BJ (cell line): ENCODE measurements at regions not wholly inside any gene's neighbourhood (a gene's known extent, or its start where the extent isn't known, plus 50 kb on each side); places are given as distances from the start of the nearest gene placed in this dataset.
"Not testable (repeated sequence)": the region's sequence is repeated elsewhere in the genome, so short reads cannot be mapped to it uniquely, and the experiment has no call there.

Experiments used
- CTCF ChIA-PET: fragments of 350-600 bp; formaldehyde crosslinking; extraction: SDS; loops from one replicate; lab custom pipeline; 2021; ENCODE audit warnings: antibody characterized with exemption, inconsistent platforms; lab: Yijun Ruan, JAX
- POLR2A ChIA-PET: fragments of 300-600 bp; sonication (Branson Sonifier 250); formaldehyde crosslinking; extraction: SDS; loops from one replicate; lab custom pipeline; 2021; ENCODE audit warnings: antibody characterized with exemption; lab: Charles Lee
- DNase-seq: peaks from one replicate; pipeline ENCODE4 v3.0.0-alpha.2; 2011; ENCODE audit warnings: low read depth
- H3K27me3 ChIP-seq: 2 replicates; pipeline ENCODE4 v1.6.0; 2011; ENCODE audit warnings: low read length; ENCODE audit not compliant: control insufficient read depth, insufficient read depth
- H3K36me3 ChIP-seq: 2 replicates; pipeline ENCODE4 v1.5.1; 2011; ENCODE audit warnings: low read length; ENCODE audit not compliant: control insufficient read depth, insufficient read depth
- H3K4me3 ChIP-seq: 2 replicates; pipeline ENCODE4 v1.5.1; 2011; ENCODE audit warnings: low read depth, mild to moderate bottlenecking, control low read depth, low read length
- TF ChIP-seq, protein P1 (sequence below): IDR thresholded peaks from 2 replicates; pipeline ENCODE4 v1.5.1; 2011; ENCODE audit warnings: low read depth, mild to moderate bottlenecking, control low read depth, inconsistent platforms, low read length, moderate library complexity; ENCODE audit not compliant: insufficient read depth

GRCh38 chr6:19925533-19925932 is 88.4 kb downstream of the ID4 start:
- no peak for DNase-seq
- TF ChIP-seq, protein P1, sequence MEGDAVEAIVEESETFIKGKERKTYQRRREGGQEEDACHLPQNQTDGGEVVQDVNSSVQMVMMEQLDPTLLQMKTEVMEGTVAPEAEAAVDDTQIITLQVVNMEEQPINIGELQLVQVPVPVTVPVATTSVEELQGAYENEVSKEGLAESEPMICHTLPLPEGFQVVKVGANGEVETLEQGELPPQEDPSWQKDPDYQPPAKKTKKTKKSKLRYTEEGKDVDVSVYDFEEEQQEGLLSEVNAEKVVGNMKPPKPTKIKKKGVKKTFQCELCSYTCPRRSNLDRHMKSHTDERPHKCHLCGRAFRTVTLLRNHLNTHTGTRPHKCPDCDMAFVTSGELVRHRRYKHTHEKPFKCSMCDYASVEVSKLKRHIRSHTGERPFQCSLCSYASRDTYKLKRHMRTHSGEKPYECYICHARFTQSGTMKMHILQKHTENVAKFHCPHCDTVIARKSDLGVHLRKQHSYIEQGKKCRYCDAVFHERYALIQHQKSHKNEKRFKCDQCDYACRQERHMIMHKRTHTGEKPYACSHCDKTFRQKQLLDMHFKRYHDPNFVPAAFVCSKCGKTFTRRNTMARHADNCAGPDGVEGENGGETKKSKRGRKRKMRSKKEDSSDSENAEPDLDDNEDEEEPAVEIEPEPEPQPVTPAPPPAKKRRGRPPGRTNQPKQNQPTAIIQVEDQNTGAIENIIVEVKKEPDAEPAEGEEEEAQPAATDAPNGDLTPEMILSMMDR, result no peak
- Histone ChIP-seq H3K36me3 (no peaks in the 10 kb centered on the region), H3K4me3 (no peak overlapping the region), H3K27me3 (no peaks in the 10 kb centered on the region)
- ChIA-PET CTCF (no interaction called here), POLR2A (no interaction called here)

- CTCF ChIA-PET, result no interaction called here
- POLR2A ChIA-PET, result no interaction called here
- H3K36me3 ChIP-seq, result no peaks in the 10 kb centered on the region
- H3K27me3 ChIP-seq, result no peaks in the 10 kb centered on the region
- TF ChIP-seq, protein P1, result no peak
- H3K4me3 ChIP-seq, result no peak overlapping the region
- DNase-seq, result no peak
Measured at GRCh38 chr6:19928461-19928860, 91.3 kb downstream of the ID4 start.

GRCh38 chr6:19929312-19929711 is 92.1 kb downstream of the ID4 start:
- H3K4me3 ChIP-seq, result no peak overlapping the region
- CTCF ChIA-PET, result no interaction called here
- TF ChIP-seq, protein P1, result no peak

DNA sequence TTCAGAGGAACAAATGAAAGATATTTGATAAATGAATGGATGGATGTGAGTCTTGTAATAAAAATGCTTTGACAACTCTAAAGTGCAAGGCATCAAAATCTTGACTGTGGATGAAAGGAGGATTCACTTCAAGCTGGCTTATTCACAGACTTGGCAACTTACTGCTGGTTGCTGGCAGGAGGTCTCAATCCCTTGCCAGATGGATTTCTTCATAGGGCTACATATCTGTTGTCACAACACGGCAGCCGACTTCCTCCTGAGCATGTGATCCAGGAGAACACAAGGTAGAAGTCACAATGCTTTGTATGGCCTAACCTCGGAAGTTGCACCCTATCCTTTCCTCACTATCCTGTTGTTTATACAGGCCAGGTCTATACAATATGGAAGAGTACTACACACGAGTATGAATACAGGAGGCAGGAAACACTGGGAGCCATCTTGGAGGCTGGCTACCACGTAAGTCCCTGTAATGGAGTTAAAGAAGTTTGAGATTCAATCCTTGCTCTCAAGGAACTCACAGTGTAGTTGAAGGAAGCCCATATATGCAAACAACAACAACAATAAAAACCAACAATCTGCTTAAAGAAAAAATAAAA is 97.9 kb downstream of the ID4 start:
- H3K27me3 ChIP-seq, result no peaks in the 10 kb centered on the region
- CTCF ChIA-PET, result no interaction called here
- no peak for DNase-seq
- H3K36me3 ChIP-seq, result no peaks in the 10 kb centered on the region
- TF ChIP-seq, protein P1, result no peak
- no peak overlapping the region for H3K4me3 ChIP-seq
- POLR2A ChIA-PET, result no interaction called here

More at GRCh38 chr6:19929312-19929711, 92.1 kb downstream of the ID4 start:
- no peak for DNase-seq
- Histone ChIP-seq H3K36me3 (no peaks in the 10 kb centered on the region), H3K27me3 (no peaks in the 10 kb centered on the region)
- POLR2A ChIA-PET, result no interaction called here

DNA sequence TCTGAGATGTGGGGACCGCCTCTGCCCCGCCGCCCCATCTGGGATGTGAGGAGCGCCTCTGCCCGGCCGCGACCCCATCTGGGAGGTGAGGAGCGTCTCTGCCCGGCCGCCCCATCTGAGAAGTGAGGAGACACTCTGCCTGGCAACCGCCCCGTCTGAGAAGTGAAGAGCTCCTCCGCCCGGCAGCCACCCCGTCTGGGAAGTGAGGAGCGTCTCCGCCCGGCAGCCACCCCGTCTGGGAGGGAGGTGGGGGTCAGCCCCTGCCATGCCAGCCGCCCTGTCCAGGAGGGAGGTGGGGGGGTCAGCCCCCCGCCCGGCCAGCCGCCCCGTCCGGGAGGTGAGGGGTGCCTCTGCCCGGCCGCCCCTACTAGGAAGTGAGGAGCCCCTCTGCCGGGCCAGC is 102.2 kb downstream of the ID4 start:
- H3K36me3 ChIP-seq, H3K27me3 ChIP-seq, POLR2A ChIA-PET, CTCF ChIA-PET, H3K4me3 ChIP-seq, DNase-seq: not testable (repeated sequence)

- POLR2A ChIA-PET, DNase-seq, CTCF ChIA-PET: not testable (repeated sequence)
Measured at GRCh38 chr6:19939926-19940325, 102.8 kb downstream of the ID4 start.

More at GRCh38 chr6:19939926-19940325, 102.8 kb downstream of the ID4 start:
- H3K4me3 ChIP-seq, H3K27me3 ChIP-seq, H3K36me3 ChIP-seq: not testable (repeated sequence)
